ENCODE measurements at regions not wholly inside any gene's neighbourhood (a gene's known extent, or its start where the extent isn't known, plus 50 kb on each side); places are given as distances from the start of the nearest gene placed in this dataset.

DNA sequence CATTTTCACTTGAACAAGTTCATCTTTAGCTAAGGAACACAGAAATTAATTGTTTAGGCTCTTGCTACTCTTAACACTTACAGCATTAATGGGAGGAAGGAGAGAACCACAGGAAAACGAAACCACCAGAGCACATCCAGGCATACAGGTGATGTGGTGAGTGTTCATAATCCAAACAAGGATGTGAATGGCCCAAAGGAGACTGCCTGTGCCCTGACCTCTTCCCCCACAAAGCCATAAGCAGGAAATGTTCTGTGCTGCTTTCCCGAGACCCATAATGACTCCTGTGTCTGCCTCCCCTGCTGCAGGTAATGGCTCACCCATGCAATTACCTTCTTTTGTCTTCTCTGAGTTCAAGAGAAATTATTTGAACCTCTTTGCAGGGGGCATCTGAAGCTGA is 295.9 kb upstream of the LINC00305 start:
- no peak for TF ChIP-seq ZNF565 (CRISPR knock-in tag; conservative IDR thresholded peaks at IDR 0.05; ENCODE audit: low read depth)
- TF ChIP-seq, protein P1, sequence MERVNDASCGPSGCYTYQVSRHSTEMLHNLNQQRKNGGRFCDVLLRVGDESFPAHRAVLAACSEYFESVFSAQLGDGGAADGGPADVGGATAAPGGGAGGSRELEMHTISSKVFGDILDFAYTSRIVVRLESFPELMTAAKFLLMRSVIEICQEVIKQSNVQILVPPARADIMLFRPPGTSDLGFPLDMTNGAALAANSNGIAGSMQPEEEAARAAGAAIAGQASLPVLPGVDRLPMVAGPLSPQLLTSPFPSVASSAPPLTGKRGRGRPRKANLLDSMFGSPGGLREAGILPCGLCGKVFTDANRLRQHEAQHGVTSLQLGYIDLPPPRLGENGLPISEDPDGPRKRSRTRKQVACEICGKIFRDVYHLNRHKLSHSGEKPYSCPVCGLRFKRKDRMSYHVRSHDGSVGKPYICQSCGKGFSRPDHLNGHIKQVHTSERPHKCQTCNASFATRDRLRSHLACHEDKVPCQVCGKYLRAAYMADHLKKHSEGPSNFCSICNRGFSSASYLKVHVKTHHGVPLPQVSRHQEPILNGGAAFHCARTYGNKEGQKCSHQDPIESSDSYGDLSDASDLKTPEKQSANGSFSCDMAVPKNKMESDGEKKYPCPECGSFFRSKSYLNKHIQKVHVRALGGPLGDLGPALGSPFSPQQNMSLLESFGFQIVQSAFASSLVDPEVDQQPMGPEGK (CRISPR knock-in tag; IDR thresholded peaks at IDR 0.05; ENCODE audit: borderline replicate concordance): no peak
- TF ChIP-seq, protein P2, sequence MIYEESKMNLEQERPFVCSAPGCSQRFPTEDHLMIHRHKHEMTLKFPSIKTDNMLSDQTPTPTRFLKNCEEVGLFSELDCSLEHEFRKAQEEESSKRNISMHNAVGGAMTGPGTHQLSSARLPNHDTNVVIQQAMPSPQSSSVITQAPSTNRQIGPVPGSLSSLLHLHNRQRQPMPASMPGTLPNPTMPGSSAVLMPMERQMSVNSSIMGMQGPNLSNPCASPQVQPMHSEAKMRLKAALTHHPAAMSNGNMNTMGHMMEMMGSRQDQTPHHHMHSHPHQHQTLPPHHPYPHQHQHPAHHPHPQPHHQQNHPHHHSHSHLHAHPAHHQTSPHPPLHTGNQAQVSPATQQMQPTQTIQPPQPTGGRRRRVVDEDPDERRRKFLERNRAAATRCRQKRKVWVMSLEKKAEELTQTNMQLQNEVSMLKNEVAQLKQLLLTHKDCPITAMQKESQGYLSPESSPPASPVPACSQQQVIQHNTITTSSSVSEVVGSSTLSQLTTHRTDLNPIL (CRISPR knock-in tag; IDR thresholded peaks at IDR 0.05; ENCODE audit: low read depth): no peak
- no peak for TF ChIP-seq ZFP3 (CRISPR knock-in tag; IDR thresholded peaks at IDR 0.05)
- no peak for TF ChIP-seq ZFP30 (CRISPR knock-in tag; IDR thresholded peaks at IDR 0.05)
- no peak for TF ChIP-seq OSR1 (CRISPR knock-in tag; IDR thresholded peaks at IDR 0.05)
- TF ChIP-seq SNAI2 (CRISPR knock-in tag; IDR thresholded peaks at IDR 0.05): no peak
- TF ChIP-seq PPARA (CRISPR knock-in tag; IDR thresholded peaks at IDR 0.05; ENCODE audit: borderline replicate concordance): no peak
- TF ChIP-seq GLIS3 (CRISPR knock-in tag; IDR thresholded peaks at IDR 0.05): no peak
